ENCODE measurements at regions not wholly inside any gene's neighbourhood (a gene's known extent, or its start where the extent isn't known, plus 50 kb on each side); places are given as distances from the start of the nearest gene placed in this dataset.

- DNase-seq: no peak
Measured at GRCh38 chr2:83596592-83597282, 862.3 kb downstream of the SUCLG1 start.

GRCh38 chr2:83595926-83596325 lies 863.2 kb downstream of the SUCLG1 start:
- DNase-seq: no peak

GRCh38 chr2:83595121-83595690 lies 863.9 kb downstream of the SUCLG1 start:
- no peak for DNase-seq

GRCh38 chr2:83594241-83595120 lies 864.6 kb downstream of the SUCLG1 start:
- no peak for DNase-seq

- no peak for DNase-seq
Measured at GRCh38 chr2:83587309-83587708, 871.8 kb downstream of the SUCLG1 start.

GRCh38 chr2:83585250-83585649 lies 873.8 kb downstream of the SUCLG1 start:
- no peak for DNase-seq

GRCh38 chr2:83584672-83585071 lies 874.4 kb downstream of the SUCLG1 start:
- DNase-seq: no peak

GRCh38 chr2:83582589-83582988 lies 876.5 kb downstream of the SUCLG1 start:
- DNase-seq: no peak

GRCh38 chr2:83579507-83579906 lies 879.6 kb downstream of the SUCLG1 start:
- no peak for DNase-seq

- DNase-seq: no peak
Measured at GRCh38 chr2:83578405-83578804, 880.7 kb downstream of the SUCLG1 start.

GRCh38 chr2:83574614-83575013 lies 884.5 kb downstream of the SUCLG1 start:
- DNase-seq: no peak

- no peak for DNase-seq
Measured at GRCh38 chr2:83573060-83573459, 886.0 kb downstream of the SUCLG1 start.

- DNase-seq: no peak
Measured at GRCh38 chr2:83572400-83572799, 886.7 kb downstream of the SUCLG1 start.

GRCh38 chr2:83567551-83567950 lies 891.5 kb downstream of the SUCLG1 start:
- DNase-seq: no peak

- DNase-seq: no peak
Measured at GRCh38 chr2:83565626-83566025, 893.5 kb downstream of the SUCLG1 start.

GRCh38 chr2:83565181-83565580 lies 893.9 kb downstream of the SUCLG1 start:
- no peak for DNase-seq

GRCh38 chr2:83561592-83561991 lies 897.5 kb downstream of the SUCLG1 start:
- no peak for DNase-seq

GRCh38 chr2:83536556-83536955 lies 922.5 kb downstream of the SUCLG1 start:
- DNase-seq: no peak

GRCh38 chr2:83534416-83534815 lies 924.7 kb downstream of the SUCLG1 start:
- no peak for DNase-seq

GRCh38 chr2:83531206-83531826 lies 927.8 kb downstream of the SUCLG1 start:
- no peak for DNase-seq

- no peak for DNase-seq
Measured at GRCh38 chr2:83528767-83529166, 930.3 kb downstream of the SUCLG1 start.

GRCh38 chr2:83522891-83523493 lies 936.1 kb downstream of the SUCLG1 start:
- no peak for DNase-seq

Data from KG1 (cell line).